ENCODE measurements at regions not wholly inside any gene's neighbourhood (a gene's known extent, or its start where the extent isn't known, plus 50 kb on each side); places are given as distances from the start of the nearest gene placed in this dataset.

DNA sequence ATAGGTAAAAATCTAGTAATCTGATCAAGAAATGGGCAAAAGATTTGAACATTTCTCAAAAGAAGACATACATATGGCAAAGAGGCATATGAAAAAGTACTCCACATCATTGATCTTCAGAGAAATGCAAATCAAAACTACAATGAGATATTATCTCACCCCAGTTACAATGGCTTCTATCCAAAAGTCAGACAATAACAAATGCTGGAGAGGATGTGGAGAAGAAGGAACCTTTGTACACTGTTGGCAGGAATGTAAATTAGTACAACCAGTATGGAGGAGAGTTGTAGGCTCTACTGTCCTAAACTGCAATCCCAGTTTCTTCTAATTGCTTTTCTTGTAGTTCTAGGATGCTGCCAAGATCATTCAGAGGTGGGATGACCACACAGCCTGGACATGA, 193.5 kb upstream of the RFX3 start:
- Histone ChIP-seq H3K4me3 (ENCODE audit: low read length) (no peak overlapping the region), H3K36me3 (ENCODE audit: insufficient read depth, low read depth, low read length) (no peaks in the 10 kb centered on the region), H3K9me3 (ENCODE audit: insufficient read depth, low read depth, low read length) (no peaks in the 10 kb centered on the region), H3K27me3 (ENCODE audit: insufficient read depth, low read length) (no peaks in the 10 kb centered on the region), H3K27ac (ENCODE audit: low read length) (no peak overlapping the region), H3K9ac (ENCODE audit: low read depth, low read length) (no peak overlapping the region), H3K4me1 (ENCODE audit: insufficient read depth, low read length) (peaks cover 10% of the 10 kb centered on the region; the same call in 1 of the 2 replicates)

DNA sequence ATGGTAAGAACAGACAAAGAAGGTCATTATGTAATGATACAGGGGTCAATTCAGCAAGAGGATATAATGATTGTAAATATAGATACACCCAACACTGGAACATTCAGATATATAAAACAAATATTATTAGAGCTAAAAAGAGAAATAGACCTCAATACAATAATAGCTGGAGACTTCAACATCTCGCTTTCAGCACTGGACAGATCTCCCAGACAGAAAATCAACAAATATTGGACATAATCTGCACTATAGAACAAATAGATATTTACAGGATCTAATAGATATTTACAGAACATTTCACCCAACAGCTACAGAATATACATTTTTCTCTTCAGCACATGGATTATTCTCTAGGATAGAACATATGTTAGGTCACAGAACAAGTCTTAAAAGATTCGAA, 190.6 kb upstream of the RFX3 start:
- Histone ChIP-seq H3K4me1 (ENCODE audit: insufficient read depth, low read length) (peaks cover 10% of the 10 kb centered on the region; the same call in 1 of the 2 replicates), H3K4me3 (ENCODE audit: low read length) (no peak overlapping the region), H3K9me3 (ENCODE audit: insufficient read depth, low read depth, low read length) (no peaks in the 10 kb centered on the region), H3K27ac (ENCODE audit: low read length) (no peak overlapping the region), H3K36me3 (ENCODE audit: insufficient read depth, low read depth, low read length) (no peaks in the 10 kb centered on the region), H3K27me3 (ENCODE audit: insufficient read depth, low read length) (no peaks in the 10 kb centered on the region), H3K9ac (ENCODE audit: low read depth, low read length) (no peak overlapping the region)

DNA sequence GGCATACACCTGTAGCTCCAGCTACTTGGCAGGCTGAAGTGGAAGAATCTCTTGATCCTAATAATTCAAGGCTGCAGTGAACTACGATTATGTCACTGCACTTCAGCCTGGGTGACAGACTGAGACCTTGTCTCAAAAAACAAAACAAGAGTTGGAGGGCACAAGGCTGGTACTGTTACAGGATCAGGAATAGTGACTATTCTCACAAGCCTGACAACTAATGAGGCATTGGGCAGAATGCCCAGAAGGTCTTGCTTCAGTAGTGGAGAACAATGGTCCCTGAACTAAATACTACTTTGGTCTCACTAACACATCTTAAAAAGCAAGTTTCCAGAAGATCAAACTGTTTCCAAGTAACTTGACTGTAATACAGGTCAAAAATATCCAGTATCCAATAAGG, 182.9 kb upstream of the RFX3 start:
- Histone ChIP-seq H3K4me1 (ENCODE audit: insufficient read depth, low read length) (no peaks in the 10 kb centered on the region), H3K9me3 (ENCODE audit: insufficient read depth, low read depth, low read length) (no peaks in the 10 kb centered on the region), H3K36me3 (ENCODE audit: insufficient read depth, low read depth, low read length) (no peaks in the 10 kb centered on the region), H3K27me3 (ENCODE audit: insufficient read depth, low read length) (no peaks in the 10 kb centered on the region), H3K27ac (ENCODE audit: low read length) (no peak overlapping the region), H3K4me3 (ENCODE audit: low read length) (no peak overlapping the region), H3K9ac (ENCODE audit: low read depth, low read length) (no peak overlapping the region)

DNA sequence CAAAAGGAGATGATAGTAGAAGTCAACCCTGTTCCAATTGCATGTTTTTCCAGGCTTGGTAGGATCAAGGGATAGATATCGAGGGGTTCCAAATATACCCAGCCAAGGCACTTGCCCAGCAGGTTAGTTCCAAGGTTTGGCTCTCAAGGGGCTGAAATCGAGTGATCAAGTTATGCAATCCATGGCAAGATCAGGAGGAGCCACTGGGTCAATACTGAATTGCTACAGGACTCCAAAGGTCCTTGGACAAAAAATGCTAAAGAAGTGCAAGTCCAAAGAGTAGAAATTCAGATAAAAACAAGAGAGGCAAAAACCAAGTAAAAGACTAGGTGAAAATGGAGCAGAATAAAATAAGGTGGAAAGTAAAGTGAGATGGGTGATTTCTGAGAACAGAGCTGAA, 179.1 kb upstream of the RFX3 start:
- Histone ChIP-seq H3K27ac (ENCODE audit: low read length) (no peak overlapping the region), H3K27me3 (ENCODE audit: insufficient read depth, low read length) (no peaks in the 10 kb centered on the region), H3K4me3 (ENCODE audit: low read length) (no peak overlapping the region), H3K4me1 (ENCODE audit: insufficient read depth, low read length) (no peaks in the 10 kb centered on the region), H3K36me3 (ENCODE audit: insufficient read depth, low read depth, low read length) (no peaks in the 10 kb centered on the region), H3K9ac (ENCODE audit: low read depth, low read length) (no peak overlapping the region), H3K9me3 (ENCODE audit: insufficient read depth, low read depth, low read length) (no peaks in the 10 kb centered on the region)

DNA sequence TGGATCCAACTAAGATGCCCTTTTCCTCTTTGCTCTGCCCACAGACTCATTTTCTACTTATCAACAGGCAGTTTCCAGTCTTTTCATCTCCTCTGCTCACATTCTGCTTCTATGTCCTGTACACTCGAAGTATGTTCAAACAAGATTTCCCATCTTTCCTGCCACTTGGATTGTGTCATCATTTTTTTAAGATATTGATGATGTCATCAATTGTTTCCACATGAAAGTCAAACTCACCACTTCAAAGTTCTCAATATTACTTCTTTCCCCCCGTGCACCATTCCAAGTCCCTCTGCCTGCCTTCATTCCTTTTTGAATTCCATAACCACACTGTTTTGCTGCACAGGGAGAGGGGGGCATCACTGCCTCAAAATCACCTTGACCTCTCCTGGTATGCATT, 175.0 kb upstream of the RFX3 start:
- H3K27me3 ChIP-seq (ENCODE audit: insufficient read depth, low read length), result no peaks in the 10 kb centered on the region
- H3K9ac ChIP-seq (ENCODE audit: low read depth, low read length), result no peak overlapping the region
- H3K27ac ChIP-seq (ENCODE audit: low read length), result no peak overlapping the region
- no peaks in the 10 kb centered on the region for H3K36me3 ChIP-seq (ENCODE audit: insufficient read depth, low read depth, low read length)
- peaks cover 11% of the 10 kb centered on the region; the same call in 1 of the 2 replicates for H3K4me1 ChIP-seq (ENCODE audit: insufficient read depth, low read length)
- no peaks in the 10 kb centered on the region for H3K9me3 ChIP-seq (ENCODE audit: insufficient read depth, low read depth, low read length)
- H3K4me3 ChIP-seq (ENCODE audit: low read length), result no peak overlapping the region

DNA sequence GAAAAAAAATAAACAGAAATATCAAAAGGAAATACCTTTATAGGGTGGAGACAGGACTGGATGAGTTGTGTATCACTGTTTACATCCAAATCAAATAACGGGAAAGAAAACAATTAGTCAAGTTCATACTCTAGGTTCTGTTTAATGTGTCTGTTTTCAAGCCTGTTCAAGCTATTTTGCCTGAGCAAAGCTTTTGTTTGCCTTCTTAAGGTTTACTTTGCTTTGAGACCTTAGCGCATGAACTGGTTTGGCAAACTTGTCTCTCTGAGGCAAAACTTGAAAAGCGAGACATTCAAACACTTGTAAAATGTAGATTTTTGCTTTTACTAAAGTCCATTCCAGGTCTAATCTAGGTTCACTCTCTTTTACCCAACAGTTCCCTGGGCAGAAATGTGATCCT, 174.1 kb upstream of the RFX3 start:
- H3K27ac ChIP-seq (ENCODE audit: low read length), result no peak overlapping the region

DNA sequence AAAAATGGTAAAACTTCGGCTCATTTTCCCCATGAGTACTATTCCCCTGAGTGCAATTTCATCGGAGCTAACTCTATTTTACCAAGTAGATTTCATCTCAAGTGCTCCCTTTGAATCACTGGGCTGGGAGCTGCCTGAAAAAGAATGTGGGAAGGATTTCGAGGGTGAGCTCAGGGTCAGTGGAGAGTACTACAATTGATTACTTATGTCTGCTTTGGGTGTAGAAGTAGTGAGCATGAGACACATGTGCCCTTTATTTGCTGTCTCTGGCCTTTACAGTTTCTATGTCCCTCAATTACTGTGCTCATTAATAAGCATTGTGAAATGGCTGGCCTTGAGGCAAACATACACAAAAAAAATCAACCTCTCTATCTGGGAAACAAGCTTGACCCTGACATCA, 172.7 kb upstream of the RFX3 start:
- no peaks in the 10 kb centered on the region for H3K9me3 ChIP-seq (ENCODE audit: insufficient read depth, low read depth, low read length)
- H3K36me3 ChIP-seq (ENCODE audit: insufficient read depth, low read depth, low read length), result no peaks in the 10 kb centered on the region
- H3K9ac ChIP-seq (ENCODE audit: low read depth, low read length), result no peak overlapping the region
- H3K27ac ChIP-seq (ENCODE audit: low read length), result no peak overlapping the region
- H3K4me1 ChIP-seq (ENCODE audit: insufficient read depth, low read length), result peaks cover 11% of the 10 kb centered on the region; the same call in 1 of the 2 replicates
- no peak overlapping the region for H3K4me3 ChIP-seq (ENCODE audit: low read length)
- no peaks in the 10 kb centered on the region; the same call in 1 of the 2 replicates for H3K27me3 ChIP-seq (ENCODE audit: insufficient read depth, low read length)

More for the DNA sequence above, 174.1 kb upstream of the RFX3 start:
- H3K4me3 ChIP-seq (ENCODE audit: low read length), result no peak overlapping the region
- H3K9ac ChIP-seq (ENCODE audit: low read depth, low read length), result no peak overlapping the region
- H3K27me3 ChIP-seq (ENCODE audit: insufficient read depth, low read length), result no peaks in the 10 kb centered on the region
- no peaks in the 10 kb centered on the region for H3K9me3 ChIP-seq (ENCODE audit: insufficient read depth, low read depth, low read length)
- H3K36me3 ChIP-seq (ENCODE audit: insufficient read depth, low read depth, low read length), result no peaks in the 10 kb centered on the region
- peaks cover 11% of the 10 kb centered on the region; the same call in 1 of the 2 replicates for H3K4me1 ChIP-seq (ENCODE audit: insufficient read depth, low read length)

DNA sequence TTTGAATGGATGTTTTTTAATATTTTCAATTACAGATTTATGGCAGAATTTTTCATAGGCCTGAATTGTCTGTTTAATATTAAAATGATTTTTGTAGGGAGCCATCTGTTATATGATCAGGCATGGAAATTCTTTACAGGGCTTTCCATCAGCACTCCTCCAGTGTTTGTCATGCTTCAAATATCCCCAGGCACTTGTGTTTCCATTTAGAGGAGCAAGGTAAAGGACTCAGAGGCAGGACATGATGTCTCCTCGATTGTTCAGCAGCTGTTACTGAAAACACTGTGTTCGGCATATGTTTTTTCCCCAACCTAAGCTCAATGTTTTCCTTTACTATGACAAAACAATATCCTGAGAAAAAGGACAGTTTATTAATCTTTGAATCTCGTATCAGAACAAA, 172.3 kb upstream of the RFX3 start:
- H3K27me3 ChIP-seq (ENCODE audit: insufficient read depth, low read length), result no peaks in the 10 kb centered on the region; the same call in 1 of the 2 replicates
- no peak overlapping the region for H3K27ac ChIP-seq (ENCODE audit: low read length)
- H3K36me3 ChIP-seq (ENCODE audit: insufficient read depth, low read depth, low read length), result no peaks in the 10 kb centered on the region
- no peak overlapping the region for H3K4me3 ChIP-seq (ENCODE audit: low read length)
- no peaks in the 10 kb centered on the region for H3K9me3 ChIP-seq (ENCODE audit: insufficient read depth, low read depth, low read length)
- H3K4me1 ChIP-seq (ENCODE audit: insufficient read depth, low read length), result peaks cover 11% of the 10 kb centered on the region; the same call in 1 of the 2 replicates
- H3K9ac ChIP-seq (ENCODE audit: low read depth, low read length), result no peak overlapping the region

DNA sequence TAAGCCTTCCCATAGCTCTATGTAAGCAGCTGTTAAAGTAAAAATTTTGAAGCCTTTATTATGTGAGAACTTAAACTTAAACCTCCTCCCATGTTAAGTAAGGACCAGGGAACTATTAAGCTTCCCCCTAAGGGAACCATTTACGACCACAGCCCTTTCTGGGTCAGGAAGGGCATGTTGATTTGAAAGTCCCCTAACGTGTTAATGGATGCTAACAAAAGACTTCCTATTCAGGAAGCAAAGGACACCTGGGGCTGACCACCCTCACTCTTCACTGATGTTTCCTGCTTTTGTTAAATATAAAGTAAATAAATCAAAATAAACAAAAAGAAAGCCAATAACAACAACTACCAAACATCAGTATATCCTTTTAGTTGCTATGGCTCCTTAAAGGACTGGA, 170.6 kb upstream of the RFX3 start:
- H3K27ac ChIP-seq (ENCODE audit: low read length), result no peak overlapping the region
- H3K27me3 ChIP-seq (ENCODE audit: insufficient read depth, low read length), result no peaks in the 10 kb centered on the region; the same call in 1 of the 2 replicates
- H3K36me3 ChIP-seq (ENCODE audit: insufficient read depth, low read depth, low read length), result no peaks in the 10 kb centered on the region
- H3K9ac ChIP-seq (ENCODE audit: low read depth, low read length), result no peak overlapping the region
- H3K9me3 ChIP-seq (ENCODE audit: insufficient read depth, low read depth, low read length), result no peaks in the 10 kb centered on the region
- H3K4me1 ChIP-seq (ENCODE audit: insufficient read depth, low read length), result peaks cover 11% of the 10 kb centered on the region; the same call in 1 of the 2 replicates
- H3K4me3 ChIP-seq (ENCODE audit: low read length), result peak overlapping the region; percentile 39; the same call in 1 of the 2 replicates

DNA sequence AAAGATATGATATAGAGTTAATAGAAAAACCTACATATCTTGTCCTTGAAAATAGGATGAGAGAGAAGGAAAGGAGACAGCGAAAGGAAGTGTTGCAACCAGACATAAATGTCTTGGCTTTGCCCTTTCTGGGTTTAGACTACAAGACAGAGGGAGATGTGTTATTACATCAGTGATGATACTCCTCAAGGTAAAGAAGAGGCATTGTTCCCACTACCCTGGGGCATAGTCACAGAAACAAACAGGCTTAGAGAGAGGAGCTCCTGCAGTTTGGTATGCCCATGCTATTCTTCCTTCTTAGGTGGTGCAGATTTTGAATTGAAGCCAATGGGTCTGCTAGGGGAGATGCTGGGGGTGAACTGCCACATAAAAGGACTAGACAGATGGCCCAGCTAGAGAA, 166.8 kb upstream of the RFX3 start:
- H3K36me3 ChIP-seq (ENCODE audit: insufficient read depth, low read depth, low read length), result no peaks in the 10 kb centered on the region
- no peaks in the 10 kb centered on the region; the same call in 1 of the 2 replicates for H3K27me3 ChIP-seq (ENCODE audit: insufficient read depth, low read length)
- H3K4me1 ChIP-seq (ENCODE audit: insufficient read depth, low read length), result peaks cover 11% of the 10 kb centered on the region; the same call in 1 of the 2 replicates
- no peak overlapping the region for H3K27ac ChIP-seq (ENCODE audit: low read length)
- H3K9me3 ChIP-seq (ENCODE audit: insufficient read depth, low read depth, low read length), result no peaks in the 10 kb centered on the region
- no peak overlapping the region for H3K4me3 ChIP-seq (ENCODE audit: low read length)
- no peak overlapping the region for H3K9ac ChIP-seq (ENCODE audit: low read depth, low read length)

DNA sequence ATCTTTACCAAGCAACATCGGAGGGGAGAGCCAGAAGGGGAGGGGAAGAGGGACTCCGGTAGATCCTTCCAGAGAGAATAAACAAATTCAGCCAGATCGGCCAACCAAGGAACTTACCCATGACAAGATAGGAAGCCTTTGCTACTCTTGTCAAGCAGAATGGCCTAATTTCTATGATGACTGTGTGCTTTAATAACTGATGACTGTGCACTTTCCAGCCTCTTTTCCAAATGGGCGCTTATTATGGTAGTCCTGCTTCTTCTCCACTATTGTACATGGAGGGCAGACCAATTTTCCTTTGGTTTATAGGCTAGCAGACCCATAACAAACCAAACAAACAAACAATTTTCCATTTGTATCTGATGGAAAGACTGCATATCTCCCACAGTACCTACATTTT, 163.8 kb upstream of the RFX3 start:
- Histone ChIP-seq H3K4me1 (ENCODE audit: insufficient read depth, low read length) (no peaks in the 10 kb centered on the region), H3K4me3 (ENCODE audit: low read length) (no peak overlapping the region), H3K36me3 (ENCODE audit: insufficient read depth, low read depth, low read length) (no peaks in the 10 kb centered on the region), H3K9me3 (ENCODE audit: insufficient read depth, low read depth, low read length) (no peaks in the 10 kb centered on the region), H3K27ac (ENCODE audit: low read length) (no peak overlapping the region), H3K27me3 (ENCODE audit: insufficient read depth, low read length) (no peaks in the 10 kb centered on the region; the same call in 1 of the 2 replicates), H3K9ac (ENCODE audit: low read depth, low read length) (no peak overlapping the region)

DNA sequence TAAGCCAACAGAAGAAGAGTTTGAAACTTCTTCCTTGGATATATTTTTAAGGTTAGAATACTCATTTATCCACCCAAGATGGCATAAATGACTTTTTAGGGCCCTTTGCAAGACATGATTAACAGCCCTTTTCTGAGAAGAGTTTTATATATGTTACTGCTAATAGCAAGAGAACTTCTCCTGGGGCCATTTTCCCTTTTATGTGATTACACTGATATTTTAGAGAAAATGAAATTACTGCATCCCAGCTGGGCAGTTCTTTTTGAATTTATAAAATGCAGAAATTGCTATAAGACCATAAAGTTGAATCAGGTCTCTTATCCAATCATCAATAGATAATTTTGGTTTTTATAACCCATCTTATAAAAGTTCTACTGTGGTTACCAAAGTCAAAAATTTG, 161.3 kb upstream of the RFX3 start:
- Histone ChIP-seq H3K36me3 (ENCODE audit: insufficient read depth, low read depth, low read length) (no peaks in the 10 kb centered on the region), H3K9me3 (ENCODE audit: insufficient read depth, low read depth, low read length) (no peaks in the 10 kb centered on the region), H3K27me3 (ENCODE audit: insufficient read depth, low read length) (no peaks in the 10 kb centered on the region), H3K27ac (ENCODE audit: low read length) (no peak overlapping the region), H3K4me1 (ENCODE audit: insufficient read depth, low read length) (no peaks in the 10 kb centered on the region), H3K9ac (ENCODE audit: low read depth, low read length) (no peak overlapping the region), H3K4me3 (ENCODE audit: low read length) (no peak overlapping the region)
